H1 (cell line): ENCODE measurements at regions not wholly inside any gene's neighbourhood (a gene's known extent, or its start where the extent isn't known, plus 50 kb on each side); places are given as distances from the start of the nearest gene placed in this dataset.

ENCODE experiments used
- BRCA1 ChIP-seq: IDR thresholded peaks from 2 replicates; pipeline ENCODE4 v1.6.1; 2012; ENCODE audit warnings: low read depth, low read length, improper control_type of control experiment
- CTBP2 ChIP-seq: IDR thresholded peaks from 2 replicates; pipeline ENCODE4 v1.7.0; 2011; ENCODE audit warnings: borderline replicate concordance, mild to moderate bottlenecking, moderate library complexity, mixed read lengths, low read length; ENCODE audit not compliant: insufficient read depth, insufficient read length
- EP300 ChIP-seq, 2 experiments: IDR thresholded peaks; 1 replicate in 1 of 2; 2 replicates in 1 of 2; pipeline ENCODE4 v1.6.1; 2011 to 2012; ENCODE audit warnings: low read depth in 2 of 2, low read length in 2 of 2, mild to moderate bottlenecking in 2 of 2, borderline replicate concordance in 1 of 2, inconsistent platforms in 1 of 2, moderate library complexity in 1 of 2
- SIX5 ChIP-seq: IDR thresholded peaks from 2 replicates; pipeline ENCODE4 v1.6.1; 2011; ENCODE audit warnings: mild to moderate bottlenecking, low read depth, low read length

- TF ChIP-seq BRCA1 (no peak), SIX5 (no peak), CTBP2 (no peak), EP300 (IDR thresholded peaks at IDR 0.05; ENCODE audit: borderline replicate concordance in 1 of 2, low read depth in 2 of 2, low read length in 2 of 2) (no peak)
Measured at GRCh38 chr1:88216441-88216840, 467.6 kb upstream of the PKN2 start (continued).
